ENCODE measurements at regions not wholly inside any gene's neighbourhood (a gene's known extent, or its start where the extent isn't known, plus 50 kb on each side); places are given as distances from the start of the nearest gene placed in this dataset.

- no peak for DNase-seq (ENCODE audit: low spot score in 2 of 2, unreplicated experiment in 2 of 2)
- Mint-ChIP-seq H3K4me1 (no peaks in the 10 kb centered on the region), H3K4me3 (no peak overlapping the region), H3K27ac (no peak overlapping the region), H3K27me3 (ENCODE audit: low read depth) (no peaks in the 10 kb centered on the region), H3K9me3 (peaks cover 17% of the 10 kb centered on the region), H3K36me3 (peaks cover 4% of the 10 kb centered on the region)
- TF ChIP-seq CTCF (IDR thresholded peaks at IDR 0.05; ENCODE audit: unreplicated experiment) = no peak
These were observed 59.6 kb upstream of the CYYR1 start for GRCh38 chr21:26632691-26633090.

GRCh38 chr21:26626187-26626586 lies 53.1 kb upstream of the CYYR1 start:
- Mint-ChIP-seq H3K4me1 (no peaks in the 10 kb centered on the region), H3K27ac (no peak overlapping the region), H3K36me3 (no peaks in the 10 kb centered on the region), H3K27me3 (ENCODE audit: low read depth) (no peaks in the 10 kb centered on the region), H3K4me3 (no peak overlapping the region), H3K9me3 (peaks cover 10% of the 10 kb centered on the region)
- no peak for TF ChIP-seq CTCF (IDR thresholded peaks at IDR 0.05; ENCODE audit: unreplicated experiment)
- no peak for DNase-seq (ENCODE audit: low spot score in 2 of 2, unreplicated experiment in 2 of 2)

- Mint-ChIP-seq H3K27me3 (ENCODE audit: low read depth) (no peaks in the 10 kb centered on the region), H3K27ac (no peak overlapping the region), H3K4me1 (no peaks in the 10 kb centered on the region), H3K4me3 (no peak overlapping the region), H3K9me3 (peaks cover 4% of the 10 kb centered on the region), H3K36me3 (no peaks in the 10 kb centered on the region)
- DNase-seq (ENCODE audit: low spot score in 2 of 2, unreplicated experiment in 2 of 2) = no peak
- no peak for TF ChIP-seq CTCF (IDR thresholded peaks at IDR 0.05; ENCODE audit: unreplicated experiment)
These were observed 52.0 kb upstream of the CYYR1 start for GRCh38 chr21:26624983-26625519.

All from mesothelial cell of epicardium (in vitro differentiated cells).